ENCODE measurements at regions not wholly inside any gene's neighbourhood (a gene's known extent, or its start where the extent isn't known, plus 50 kb on each side); places are given as distances from the start of the nearest gene placed in this dataset.

GRCh38 chr2:196247114-196247975 lies 76.0 kb upstream of the STK17B start:
- TF ChIP-seq EGR1 (IDR thresholded peaks at IDR 0.05): no peak
- TF ChIP-seq FOXM1 (IDR thresholded peaks at IDR 0.05; ENCODE audit: borderline replicate concordance, low read depth): no peak
- TF ChIP-seq TCF12 (IDR thresholded peaks at IDR 0.05; ENCODE audit: low read depth): no peak
- TF ChIP-seq, protein P1, sequence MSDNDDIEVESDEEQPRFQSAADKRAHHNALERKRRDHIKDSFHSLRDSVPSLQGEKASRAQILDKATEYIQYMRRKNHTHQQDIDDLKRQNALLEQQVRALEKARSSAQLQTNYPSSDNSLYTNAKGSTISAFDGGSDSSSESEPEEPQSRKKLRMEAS (IDR thresholded peaks at IDR 0.05): no peak
- no peak for TF ChIP-seq CREB1 (IDR thresholded peaks at IDR 0.05; ENCODE audit: low read depth)
- no peak for TF ChIP-seq TAF1 (IDR thresholded peaks at IDR 0.05; ENCODE audit: low read depth)
- no peak for TF ChIP-seq ZBTB7A (IDR thresholded peaks at IDR 0.05; ENCODE audit: low read depth)
- no peak for TF ChIP-seq USF1 (IDR thresholded peaks at IDR 0.05)
- no peak for TF ChIP-seq NFIC (IDR thresholded peaks at IDR 0.05)
- no peak for TF ChIP-seq YY1 (IDR thresholded peaks at IDR 0.05; ENCODE audit: low read depth)
- TF ChIP-seq REST (IDR thresholded peaks at IDR 0.05; ENCODE audit: low read depth): no peak
- TF ChIP-seq TEAD4 (IDR thresholded peaks at IDR 0.05): no peak
- TF ChIP-seq EP300 (IDR thresholded peaks at IDR 0.05; ENCODE audit: borderline replicate concordance): no peak
- TF ChIP-seq RAD21 (IDR thresholded peaks at IDR 0.05; ENCODE audit: low read depth): no peak
- no peak for TF ChIP-seq CEBPB (IDR thresholded peaks at IDR 0.05)

DNA sequence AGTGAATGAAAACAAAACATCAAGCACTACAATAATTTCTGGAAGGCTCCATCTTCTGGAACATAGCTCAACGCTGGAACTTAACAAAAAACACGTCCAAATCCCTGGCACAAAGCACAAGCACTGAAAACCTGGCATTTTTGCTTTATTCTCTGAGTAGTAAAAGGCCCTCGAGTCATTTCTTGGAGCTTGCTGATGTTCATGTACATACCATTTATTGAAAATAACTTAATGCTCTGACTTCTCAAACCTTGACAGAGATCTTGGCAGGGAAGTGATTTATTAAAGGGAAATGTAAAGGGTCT lies 76.5 kb upstream of the STK17B start:
- TF ChIP-seq YY1 (IDR thresholded peaks at IDR 0.05; ENCODE audit: low read depth) (no peak), CREB1 (IDR thresholded peaks at IDR 0.05; ENCODE audit: low read depth) (no peak), TAF1 (IDR thresholded peaks at IDR 0.05; ENCODE audit: low read depth) (no peak), USF1 (IDR thresholded peaks at IDR 0.05) (no peak), TCF12 (IDR thresholded peaks at IDR 0.05; ENCODE audit: low read depth) (no peak), TEAD4 (IDR thresholded peaks at IDR 0.05) (no peak), CEBPB (IDR thresholded peaks at IDR 0.05) (no peak), EP300 (IDR thresholded peaks at IDR 0.05; ENCODE audit: borderline replicate concordance) (no peak), NFIC (IDR thresholded peaks at IDR 0.05) (no peak), EGR1 (IDR thresholded peaks at IDR 0.05) (no peak), REST (IDR thresholded peaks at IDR 0.05; ENCODE audit: low read depth) (no peak), ZBTB7A (IDR thresholded peaks at IDR 0.05; ENCODE audit: low read depth) (no peak), RAD21 (IDR thresholded peaks at IDR 0.05; ENCODE audit: low read depth) (no peak), FOXM1 (IDR thresholded peaks at IDR 0.05; ENCODE audit: borderline replicate concordance, low read depth) (no peak)
- TF ChIP-seq, protein P1 (IDR thresholded peaks at IDR 0.05): no peak

- no peak for TF ChIP-seq EGR1 (IDR thresholded peaks at IDR 0.05)
These were observed 77.2 kb upstream of the STK17B start for GRCh38 chr2:196248467-196249094.

GRCh38 chr2:196249171-196249570 lies 77.8 kb upstream of the STK17B start:
- TF ChIP-seq EGR1 (IDR thresholded peaks at IDR 0.05) (no peak), TAF1 (IDR thresholded peaks at IDR 0.05; ENCODE audit: low read depth) (no peak), YY1 (IDR thresholded peaks at IDR 0.05; ENCODE audit: low read depth) (no peak), CREB1 (IDR thresholded peaks at IDR 0.05; ENCODE audit: low read depth) (no peak), FOXM1 (IDR thresholded peaks at IDR 0.05; ENCODE audit: borderline replicate concordance, low read depth) (no peak), CEBPB (IDR thresholded peaks at IDR 0.05) (no peak), EP300 (IDR thresholded peaks at IDR 0.05; ENCODE audit: borderline replicate concordance) (no peak)
- TF ChIP-seq, protein P1 (IDR thresholded peaks at IDR 0.05): no peak

- TF ChIP-seq CREB1 (IDR thresholded peaks at IDR 0.05; ENCODE audit: low read depth) (no peak), TAF1 (IDR thresholded peaks at IDR 0.05; ENCODE audit: low read depth) (no peak), ZBTB7A (IDR thresholded peaks at IDR 0.05; ENCODE audit: low read depth) (no peak), TEAD4 (IDR thresholded peaks at IDR 0.05) (no peak), REST (IDR thresholded peaks at IDR 0.05; ENCODE audit: low read depth) (no peak), CEBPB (IDR thresholded peaks at IDR 0.05) (no peak), EP300 (IDR thresholded peaks at IDR 0.05; ENCODE audit: borderline replicate concordance) (no peak), EGR1 (IDR thresholded peaks at IDR 0.05) (no peak), TCF12 (IDR thresholded peaks at IDR 0.05; ENCODE audit: low read depth) (no peak), YY1 (IDR thresholded peaks at IDR 0.05; ENCODE audit: low read depth) (no peak), NFIC (IDR thresholded peaks at IDR 0.05) (no peak), RAD21 (IDR thresholded peaks at IDR 0.05; ENCODE audit: low read depth) (no peak), USF1 (IDR thresholded peaks at IDR 0.05) (no peak), FOXM1 (IDR thresholded peaks at IDR 0.05; ENCODE audit: borderline replicate concordance, low read depth) (no peak)
- TF ChIP-seq, protein P1 (IDR thresholded peaks at IDR 0.05): no peak
These were observed 78.5 kb upstream of the STK17B start for GRCh38 chr2:196249860-196250259.
